ENCODE measurements at regions not wholly inside any gene's neighbourhood (a gene's known extent, or its start where the extent isn't known, plus 50 kb on each side); places are given as distances from the start of the nearest gene placed in this dataset.

DNA sequence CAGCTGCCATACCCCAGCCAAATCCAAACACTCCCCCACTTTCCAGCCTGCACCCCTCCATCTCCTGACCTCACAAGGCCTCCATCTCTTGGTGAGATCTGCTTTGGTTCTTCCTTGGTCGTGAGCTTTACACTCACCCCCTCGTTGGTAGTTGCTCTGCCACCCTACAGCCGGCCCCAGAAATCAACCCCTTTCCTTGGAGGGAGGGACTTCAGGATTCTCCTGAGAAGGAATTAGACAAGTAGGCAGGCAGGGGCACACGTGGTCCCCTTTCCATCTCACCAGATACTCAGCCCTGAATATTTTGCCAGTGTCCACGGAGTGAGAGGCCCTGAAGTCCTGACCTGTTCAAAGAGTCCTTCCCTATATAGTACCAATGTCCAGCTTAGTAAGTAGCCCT is 120.0 kb upstream of the PWP1 start:
- no peak for DNase-seq

DNA sequence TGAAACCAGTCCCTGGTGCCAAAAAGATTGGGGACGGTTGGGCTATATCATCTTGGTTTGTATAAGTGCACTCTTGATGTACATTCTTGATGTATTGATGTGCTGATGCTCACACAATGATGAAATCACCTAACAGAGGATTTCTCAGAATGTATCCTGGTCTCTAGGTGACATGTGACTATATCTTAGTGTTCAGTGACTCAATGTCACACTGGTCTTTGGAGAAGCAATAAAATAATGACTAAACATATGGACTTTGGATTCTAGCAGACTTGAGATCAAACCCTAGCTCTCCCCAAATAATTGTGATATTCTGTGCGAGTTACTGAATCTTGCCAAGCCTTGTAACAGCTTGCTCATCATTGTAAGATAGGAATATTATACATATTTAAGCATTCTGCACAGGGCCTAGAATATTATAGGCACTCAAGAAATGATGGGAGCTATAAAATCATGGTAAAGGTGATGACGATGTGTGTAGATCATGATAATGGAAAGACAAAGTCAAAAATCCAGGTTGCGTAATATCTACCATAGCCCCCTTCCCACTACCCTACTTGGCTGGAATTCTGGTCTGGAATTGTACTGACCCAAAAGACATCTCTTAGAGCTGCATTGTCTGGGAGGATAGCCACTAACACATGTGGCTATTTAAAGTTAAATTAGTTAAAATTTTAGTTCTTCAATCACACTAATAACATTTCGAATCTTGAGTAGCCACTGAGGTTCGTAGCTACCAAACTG is 117.6 kb upstream of the PWP1 start:
- no peak for DNase-seq

DNA sequence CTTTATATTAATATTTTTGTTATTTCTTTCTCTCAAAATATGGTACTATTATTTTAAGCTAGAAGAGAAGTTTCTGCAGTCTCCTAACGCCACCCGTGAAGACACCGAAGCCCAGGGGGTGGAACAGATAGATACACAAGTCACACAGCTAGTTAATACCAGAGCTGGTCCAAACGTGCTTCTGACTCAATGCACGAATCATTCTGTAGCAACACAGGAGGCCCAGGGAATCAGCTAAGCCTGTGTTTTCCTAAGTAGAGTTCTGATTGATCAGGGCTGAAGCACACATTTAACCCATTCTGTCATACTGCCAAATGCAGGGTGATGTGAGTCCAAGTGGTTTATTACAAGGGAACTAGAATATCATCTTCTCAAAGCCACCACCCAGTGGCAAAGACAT is 116.9 kb upstream of the PWP1 start:
- peak; percentile 29 for DNase-seq

DNA sequence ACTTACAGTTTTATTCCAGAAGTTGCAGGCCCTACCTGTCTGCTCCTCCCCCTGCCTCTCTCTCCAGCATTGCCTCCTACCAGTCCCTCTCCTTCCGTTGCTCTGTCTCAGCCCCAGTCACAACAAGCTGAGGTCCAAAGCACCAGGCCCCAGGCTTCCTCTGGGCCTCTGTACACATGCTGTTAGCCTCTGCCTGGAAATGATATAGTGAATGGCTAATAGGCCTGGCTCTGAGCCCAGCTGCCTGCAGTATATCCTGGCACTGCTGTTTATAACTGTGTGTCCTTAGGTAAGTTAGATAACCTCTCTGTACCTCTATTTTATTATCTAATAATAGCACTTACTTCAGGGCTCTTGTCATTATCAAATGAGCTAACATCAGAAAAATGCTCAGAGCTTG is 114.9 kb upstream of the PWP1 start:
- no peak for DNase-seq

DNA sequence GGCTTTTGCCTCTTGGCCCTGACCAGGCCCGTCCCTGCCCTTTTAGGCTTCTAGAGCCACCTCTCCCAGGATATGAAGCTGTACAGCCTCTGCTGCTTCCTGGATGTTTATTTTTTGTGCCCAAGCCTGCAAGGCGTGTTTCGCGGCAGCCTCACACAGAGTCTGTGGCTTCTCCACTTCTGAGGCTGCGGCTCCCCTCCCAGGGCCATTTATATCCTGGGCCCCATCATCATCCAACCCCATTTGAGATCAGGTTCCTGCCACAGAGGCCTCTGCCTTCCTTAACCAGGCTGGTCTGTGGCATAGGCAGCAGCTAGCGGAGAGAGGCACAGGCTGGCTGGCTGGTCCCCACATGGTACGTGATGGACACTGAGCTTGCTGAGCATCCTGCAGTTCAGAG is 114.1 kb upstream of the PWP1 start:
- DNase-seq, result no peak

DNA sequence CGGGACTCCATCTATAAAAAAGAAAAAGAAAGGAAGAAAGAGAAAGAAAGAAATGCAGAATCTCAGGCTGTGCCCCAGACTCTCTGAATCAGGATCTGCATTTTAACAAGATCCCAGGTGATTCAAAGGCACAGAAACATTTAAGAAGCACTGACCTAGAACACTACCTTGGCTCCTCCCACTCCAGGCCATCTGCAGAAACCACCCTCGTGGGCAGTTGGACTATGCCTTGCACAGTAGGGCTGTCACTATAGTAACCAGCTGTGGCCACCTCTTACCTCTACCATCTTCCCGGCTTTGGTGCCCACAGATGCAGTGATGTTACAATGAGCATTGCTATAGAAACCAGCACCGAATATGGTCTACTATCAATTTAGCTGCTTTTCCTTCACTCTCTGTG is 110.9 kb upstream of the PWP1 start:
- DNase-seq, result no peak

DNA sequence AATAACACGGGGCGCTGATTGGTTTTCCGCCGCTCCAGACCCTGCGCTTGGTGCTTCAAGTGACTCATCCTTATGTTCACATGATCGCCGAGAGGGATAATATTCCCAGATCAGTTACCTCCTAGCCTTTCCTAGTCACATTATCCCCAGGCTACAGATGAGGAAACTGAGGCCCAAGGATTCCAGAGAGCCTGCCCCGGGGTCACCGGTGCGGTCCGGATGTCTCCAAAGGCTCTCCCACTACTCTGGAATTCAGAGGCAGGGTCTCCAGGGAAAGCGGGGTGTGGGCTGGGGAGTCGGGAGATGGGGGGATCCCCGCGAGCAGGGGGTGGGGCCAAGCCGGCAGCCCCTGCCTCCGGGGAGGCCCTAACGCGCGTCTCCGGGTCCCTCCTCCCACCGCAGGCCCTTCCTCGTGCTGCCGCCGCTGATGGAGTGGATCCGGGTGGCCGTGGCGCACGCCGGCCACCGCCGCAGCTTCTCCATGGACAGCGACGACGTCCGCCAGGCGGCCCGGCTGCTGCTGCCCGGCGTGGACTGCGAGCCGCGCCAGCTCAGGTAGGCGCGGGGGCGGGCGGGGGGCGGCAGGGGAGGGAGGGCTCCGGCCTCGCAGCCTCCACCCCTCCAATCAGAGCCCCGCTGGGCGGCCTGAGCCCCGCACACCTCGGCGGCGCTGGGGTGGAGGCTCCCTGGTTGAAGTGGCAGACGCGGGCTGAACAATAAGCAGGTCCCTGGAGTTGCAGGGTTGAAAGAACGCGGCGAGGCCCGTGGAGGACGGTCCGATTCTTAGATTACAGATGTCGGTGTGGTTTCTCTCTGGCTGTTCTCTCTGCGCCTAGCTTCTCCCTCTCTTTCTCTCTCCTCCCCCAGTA is 104.6 kb upstream of the PWP1 start:
- peak; percentile 16 for DNase-seq

DNA sequence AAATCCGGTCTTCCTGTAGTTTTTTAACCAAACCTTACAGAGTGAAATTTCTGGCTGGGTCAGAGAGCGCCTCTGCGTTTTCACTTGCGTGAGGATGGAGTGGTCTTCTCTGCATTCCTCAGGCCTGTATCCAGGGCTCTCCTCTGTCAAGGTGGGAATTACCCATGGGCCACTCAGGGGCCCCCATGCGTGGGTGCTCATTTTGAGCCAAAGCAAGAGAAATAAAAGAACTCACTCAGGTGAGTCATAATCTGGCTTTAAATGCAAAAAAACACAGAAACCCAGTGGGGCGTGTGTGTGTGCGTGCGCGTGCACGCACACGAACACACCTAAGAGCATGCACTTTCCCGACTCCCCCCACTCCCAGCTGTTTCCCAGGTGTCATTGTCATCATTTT is 104.0 kb upstream of the PWP1 start:
- DNase-seq, result no peak

DNA sequence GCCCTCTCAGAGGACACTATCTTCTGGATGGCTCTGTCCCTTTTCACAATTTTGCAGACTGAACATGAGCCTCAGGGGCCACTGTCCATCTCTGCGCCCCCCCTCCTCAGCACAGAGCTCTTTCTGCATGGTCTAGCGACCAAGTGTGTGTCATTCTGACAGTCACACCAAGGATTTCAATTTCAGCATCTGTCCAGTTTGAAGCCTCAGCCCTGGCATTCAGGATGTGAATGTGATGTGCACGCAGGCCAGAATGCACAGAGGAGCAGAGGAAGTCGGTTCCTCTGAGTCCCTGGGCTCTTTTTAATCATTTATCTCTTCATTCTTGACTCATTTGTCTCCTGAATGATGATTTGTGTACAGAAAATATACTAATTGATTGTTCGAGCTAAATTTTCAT is 102.0 kb upstream of the PWP1 start:
- peak; percentile 30 for DNase-seq

DNA sequence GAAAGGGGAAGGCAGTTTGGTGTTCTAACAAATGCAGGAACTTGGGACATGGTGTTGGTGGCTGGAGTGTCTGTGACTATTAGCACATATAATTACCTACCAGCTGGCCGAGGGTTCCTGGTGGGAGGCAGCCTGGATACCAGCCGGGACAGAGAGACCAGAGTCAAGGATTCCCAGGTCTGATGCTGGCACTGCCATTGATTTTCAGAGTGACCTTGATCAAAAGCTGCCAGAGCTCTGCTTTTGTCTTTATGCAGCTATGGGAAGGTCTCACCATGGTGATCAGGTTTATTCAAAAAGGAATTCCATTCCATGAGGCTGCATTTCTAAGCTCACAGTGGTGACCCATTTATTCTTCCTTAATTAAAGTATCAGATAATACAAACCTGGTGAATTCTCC is 101.0 kb upstream of the PWP1 start:
- DNase-seq, result no peak

DNA sequence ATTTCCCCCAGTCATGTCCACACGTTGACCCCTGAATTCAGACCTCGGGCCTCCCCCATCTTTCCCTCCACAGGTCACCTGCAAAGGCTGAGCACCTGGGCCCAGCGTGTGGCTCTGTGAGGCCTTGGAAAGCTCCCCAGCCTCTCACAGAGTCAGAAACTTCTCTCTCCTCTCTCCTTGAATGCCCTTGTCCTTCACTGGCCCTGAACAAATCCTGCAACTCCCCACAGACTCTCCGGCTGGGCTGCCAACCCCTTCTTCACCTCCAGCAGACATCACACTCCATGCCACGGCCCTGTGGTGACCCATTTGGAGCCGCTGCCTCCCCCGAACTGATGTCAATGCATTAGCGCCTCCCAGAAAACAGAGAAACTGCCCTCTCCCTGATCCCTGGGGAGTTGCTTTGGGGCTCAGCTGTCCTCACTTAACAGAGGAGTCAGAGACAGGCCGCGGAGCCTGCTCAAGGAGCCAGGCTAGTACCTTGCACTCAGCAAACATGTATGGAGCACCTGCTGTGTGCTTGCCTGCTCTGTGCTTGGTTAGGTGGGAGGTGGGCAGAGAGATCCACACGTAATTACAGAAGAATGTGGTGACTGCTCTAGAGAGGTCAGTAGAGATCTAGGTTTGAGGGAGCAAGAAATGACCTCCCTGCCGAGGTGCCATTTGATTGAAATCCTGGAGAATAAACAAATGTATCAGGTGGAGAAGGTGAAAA is 99.2 kb upstream of the PWP1 start:
- no peak for DNase-seq

DNA sequence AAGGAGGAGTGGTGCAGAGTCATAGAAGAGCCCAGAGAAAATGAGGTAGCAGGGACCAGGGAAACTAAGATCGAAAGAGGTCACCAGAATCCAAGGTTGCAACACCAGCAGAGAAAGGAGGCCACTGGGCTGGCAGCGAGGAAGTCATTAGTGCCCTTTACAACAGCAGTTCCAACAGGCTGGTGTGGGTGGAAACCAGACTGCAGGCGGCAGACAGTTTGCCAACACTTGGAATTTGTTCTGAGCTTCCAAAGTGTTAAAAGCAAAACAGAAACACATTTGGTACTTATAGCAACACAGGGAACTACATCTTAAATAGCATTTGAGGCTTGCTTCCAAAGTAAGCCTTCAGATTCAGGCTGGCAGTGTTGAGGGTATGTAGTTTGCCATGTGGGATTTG is 95.2 kb upstream of the PWP1 start:
- no peak for DNase-seq

DNA sequence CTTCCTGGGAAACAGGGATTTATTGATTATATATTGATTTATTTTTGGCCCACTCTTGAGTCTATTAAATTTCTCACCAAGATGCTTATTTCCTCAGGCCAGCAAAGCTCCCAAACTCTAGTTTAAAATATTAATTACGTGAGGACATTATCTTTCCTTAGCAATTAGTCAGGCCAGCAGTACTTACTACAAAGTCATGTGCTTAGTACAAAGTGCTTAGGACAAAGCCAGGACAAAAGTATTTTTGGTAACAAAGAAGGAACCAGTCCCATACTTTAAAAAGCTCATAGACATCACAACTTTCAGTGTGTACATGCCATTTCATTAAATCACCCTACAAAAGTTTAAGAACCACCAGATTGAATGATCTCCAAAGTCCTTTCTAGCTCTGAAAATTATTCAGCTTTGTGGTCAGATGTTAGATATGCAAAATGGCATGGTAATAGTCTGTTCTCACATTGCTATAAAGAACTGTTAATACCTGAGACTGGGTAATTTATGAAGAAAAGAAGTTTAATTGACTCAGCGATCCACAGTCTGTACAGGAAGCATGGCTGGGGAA is 94.7 kb upstream of the PWP1 start:
- no peak for DNase-seq

DNA sequence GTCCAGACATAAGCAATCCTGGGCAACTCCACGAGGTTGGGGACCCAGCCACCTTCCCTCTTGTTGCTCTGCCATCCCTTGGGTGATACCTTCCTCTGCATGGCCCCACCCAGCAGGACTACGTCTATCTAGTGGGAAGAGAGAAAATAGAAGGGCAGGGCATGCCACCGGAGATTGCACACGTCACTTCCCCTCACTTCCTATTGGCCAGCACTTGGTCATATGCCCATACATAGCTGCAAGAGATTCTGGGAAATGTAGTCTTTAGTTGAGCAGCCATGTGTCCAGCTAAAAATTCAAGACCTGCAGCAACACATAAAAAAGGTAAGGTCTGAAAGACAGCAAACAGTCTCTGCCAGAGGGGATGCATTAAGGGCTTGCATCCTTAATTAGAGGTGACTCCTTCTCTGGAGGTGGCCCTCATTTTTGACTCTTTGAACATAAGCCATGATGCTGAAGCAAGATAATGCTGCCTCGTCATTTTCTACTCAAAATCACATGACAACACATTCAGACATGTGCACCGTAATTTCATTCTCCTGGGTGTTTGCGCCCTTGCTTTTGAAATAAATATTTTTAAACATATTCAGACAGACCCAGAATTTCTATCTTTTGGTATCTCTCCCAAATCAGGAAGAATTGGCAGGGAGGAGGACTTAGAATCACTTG is 91.8 kb upstream of the PWP1 start:
- no peak for DNase-seq

DNA sequence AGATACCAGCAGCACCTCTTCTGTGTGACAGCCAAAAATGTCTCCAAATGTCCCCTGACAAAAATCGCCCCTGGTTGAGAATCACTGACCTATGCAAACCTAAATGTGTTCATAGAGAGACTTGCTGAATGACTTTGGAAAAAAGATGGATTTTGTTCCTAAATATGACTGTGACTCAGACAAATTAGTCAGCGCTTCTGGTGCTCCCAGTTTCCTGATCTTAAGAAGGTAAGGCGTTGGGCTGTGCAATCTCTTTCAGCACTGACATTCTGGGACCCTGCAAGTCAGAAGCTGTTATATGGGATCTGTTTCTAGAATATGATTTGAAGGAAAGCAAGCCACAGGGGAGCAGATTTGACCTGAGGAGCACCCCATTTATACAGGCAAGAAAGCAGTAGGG is 90.6 kb upstream of the PWP1 start:
- DNase-seq, result no peak

DNA sequence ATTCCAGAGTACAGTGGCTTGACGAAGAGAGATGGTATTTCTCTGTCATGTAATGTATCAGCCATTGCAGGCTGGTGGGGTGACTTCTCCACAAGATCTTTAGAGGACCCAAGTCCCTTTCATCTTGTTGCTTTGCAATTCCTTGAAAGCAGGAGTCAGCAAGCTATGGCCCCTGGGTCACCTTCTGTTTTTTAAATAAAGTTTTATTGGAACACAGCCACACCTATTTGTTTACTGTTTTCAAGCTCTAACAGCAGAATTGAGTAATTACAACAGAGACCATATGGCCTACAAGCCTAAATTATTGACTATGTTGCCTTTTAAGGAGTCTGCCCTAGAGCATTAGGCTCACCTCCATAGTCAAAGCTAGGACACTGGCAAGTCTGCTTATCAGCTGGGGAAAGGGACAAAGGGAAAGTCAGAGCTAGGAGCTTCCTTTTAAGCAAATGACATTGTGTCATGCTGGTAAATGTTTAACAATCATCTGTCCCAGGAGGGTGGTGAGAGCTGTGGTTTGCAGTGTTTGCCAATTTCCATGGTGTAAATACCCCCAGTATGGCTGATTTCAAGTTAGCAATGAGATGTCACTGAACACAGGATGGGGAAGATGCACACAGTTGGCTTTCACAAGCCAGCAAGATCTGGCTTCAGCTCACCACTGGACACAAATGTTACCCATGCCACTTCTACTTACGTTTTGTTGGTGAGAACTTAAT is 87.7 kb upstream of the PWP1 start:
- no peak for DNase-seq

DNA sequence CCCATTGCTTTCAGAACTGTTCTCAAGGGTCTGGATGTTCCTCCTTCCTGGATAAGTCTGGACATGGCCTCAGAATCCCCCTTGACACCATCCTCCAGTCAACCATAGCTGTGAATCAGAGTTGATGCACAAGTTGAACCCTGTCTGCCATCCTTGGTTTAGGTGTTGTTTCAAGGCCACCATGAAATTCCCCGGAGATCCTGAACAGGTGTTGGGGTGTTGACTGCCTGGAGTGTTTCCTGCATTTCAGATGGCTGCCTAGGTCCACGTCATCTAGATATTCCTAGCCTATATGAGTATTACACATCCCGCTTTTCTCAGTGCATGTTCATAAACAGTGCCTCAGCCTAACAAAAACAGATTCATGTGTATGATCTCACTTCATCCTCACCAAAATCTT is 86.7 kb upstream of the PWP1 start:
- DNase-seq, result no peak

DNA sequence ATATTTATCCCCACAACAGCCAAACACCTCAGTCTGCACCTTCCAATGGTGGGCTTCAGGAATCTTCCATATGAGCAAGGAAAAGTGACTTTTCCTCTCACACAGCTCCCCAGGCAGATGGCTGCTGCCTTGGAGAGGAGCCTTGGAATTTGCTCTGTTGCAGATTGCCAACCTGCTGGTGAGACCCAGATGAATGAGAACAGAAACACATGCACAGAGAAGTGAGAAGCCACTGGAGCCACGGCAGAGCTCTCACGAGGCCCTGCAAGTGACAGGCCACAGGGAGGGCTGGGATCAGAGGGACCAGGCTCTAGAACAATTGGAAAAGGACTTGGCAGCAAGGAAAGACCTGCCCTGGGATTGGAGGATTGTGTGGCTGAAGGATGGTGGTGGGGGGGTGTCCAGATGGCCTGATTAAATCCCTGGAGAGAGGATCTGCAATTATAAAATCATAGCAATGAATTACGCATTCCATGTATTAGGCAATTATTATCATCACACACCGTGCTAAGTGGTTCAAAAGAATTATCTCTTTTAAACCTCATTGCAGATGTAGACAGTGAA is 84.9 kb upstream of the PWP1 start:
- no peak for DNase-seq

DNA sequence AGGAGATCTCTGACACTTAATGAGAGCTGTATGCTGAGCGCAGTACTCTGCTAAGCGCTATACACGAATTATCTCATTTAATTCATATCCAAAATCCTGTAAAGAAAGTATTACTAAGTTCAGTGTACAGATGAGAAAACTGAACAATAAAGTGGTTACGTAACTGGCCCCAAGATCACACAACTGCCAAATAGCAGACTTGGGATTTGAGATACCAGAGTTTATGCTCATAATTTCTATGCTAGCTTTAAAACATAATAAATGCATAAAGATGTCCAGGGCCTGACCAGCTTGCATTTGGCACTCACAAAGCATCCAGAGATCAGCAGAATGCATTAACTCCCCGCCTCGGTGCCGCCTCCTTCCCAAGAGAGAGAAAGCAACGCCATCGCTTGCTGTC is 83.2 kb upstream of the PWP1 start:
- DNase-seq, result no peak

DNA sequence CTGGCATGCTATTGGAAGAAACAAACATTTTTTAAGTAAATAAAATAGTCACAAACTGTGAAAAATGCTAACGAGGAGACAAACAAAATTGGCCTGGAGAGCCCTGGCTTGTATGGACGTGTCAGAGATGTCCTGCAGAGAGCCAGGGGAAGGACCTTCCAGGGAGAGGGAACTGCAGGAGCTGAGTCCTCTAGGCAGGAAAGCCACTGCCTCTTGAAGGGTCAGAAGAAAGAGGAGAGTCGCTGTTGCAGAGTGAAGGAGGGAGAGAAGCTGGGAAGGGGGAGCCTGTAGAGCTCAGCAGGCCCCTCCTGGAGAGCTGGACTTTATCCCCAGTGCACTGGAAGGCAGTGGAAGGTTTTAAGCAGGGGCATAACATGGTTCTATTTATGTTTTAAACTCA is 80.3 kb upstream of the PWP1 start:
- no peak for DNase-seq

DNA sequence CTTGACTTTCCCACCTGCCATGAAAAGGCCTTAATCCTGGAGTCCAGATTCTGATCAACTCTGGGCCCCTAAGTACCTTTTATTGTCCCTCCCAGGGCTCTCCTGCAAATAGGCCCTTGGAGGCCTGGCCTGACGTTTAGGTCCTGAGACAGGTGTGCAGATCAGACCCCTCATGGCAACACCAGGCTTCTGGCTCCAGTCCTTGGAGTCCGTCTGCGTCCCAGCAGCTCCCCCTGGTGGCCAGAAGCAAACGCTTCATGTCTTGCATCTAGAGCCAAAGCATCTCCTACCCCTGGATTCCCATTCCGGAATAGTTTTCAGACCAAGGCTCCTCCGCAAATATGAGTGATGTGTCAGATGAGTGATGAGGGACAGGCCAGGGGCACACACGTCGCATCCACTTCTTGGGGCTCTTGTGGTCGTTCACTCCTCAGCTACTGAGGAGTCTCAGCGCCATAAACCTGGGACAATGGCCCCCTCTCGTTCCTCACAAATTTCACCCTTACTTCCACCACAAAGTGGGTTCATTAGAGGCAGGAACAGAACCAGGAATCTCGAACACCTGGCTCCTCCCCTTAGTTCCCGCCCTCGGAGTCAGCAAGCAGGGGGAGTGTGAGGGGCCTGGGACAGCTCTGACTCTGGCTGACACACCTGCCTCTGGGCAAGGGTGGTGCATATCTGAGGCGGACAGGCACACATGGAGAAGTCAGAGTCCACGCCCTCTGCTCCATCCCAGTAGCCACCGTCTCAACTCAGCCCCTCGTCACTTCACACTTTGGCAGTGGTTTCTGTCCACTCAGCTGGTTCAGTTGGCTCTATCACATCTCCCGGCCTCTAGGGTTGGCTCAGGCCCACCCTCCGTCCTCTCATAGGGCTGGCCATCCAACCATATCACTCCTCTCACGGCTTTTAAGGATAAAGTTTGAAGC is 77.9 kb upstream of the PWP1 start:
- DNase-seq, result peak; percentile 60
